ENCODE measurements at regions not wholly inside any gene's neighbourhood (a gene's known extent, or its start where the extent isn't known, plus 50 kb on each side); places are given as distances from the start of the nearest gene placed in this dataset.

DNA sequence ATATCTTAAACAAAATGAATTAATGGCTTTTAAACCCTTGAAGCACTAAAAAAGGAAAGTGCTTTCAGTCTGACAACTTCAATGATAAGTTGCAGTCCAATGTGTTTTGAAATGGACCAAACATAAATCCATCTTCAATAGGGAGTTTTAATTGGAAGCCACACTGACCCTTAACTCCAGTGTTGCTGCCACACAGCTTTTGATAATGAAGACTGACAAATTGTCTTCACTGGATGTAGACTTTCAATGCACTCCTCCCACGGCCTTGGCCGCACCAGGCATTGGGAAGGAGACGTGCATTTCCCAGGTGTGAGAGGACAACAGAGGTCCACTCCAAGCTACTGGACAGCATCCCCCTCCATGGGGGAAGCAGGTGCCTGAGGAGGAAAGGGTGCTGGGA lies 159.0 kb upstream of the NRP1 start:
- TF ChIP-seq, protein P1, sequence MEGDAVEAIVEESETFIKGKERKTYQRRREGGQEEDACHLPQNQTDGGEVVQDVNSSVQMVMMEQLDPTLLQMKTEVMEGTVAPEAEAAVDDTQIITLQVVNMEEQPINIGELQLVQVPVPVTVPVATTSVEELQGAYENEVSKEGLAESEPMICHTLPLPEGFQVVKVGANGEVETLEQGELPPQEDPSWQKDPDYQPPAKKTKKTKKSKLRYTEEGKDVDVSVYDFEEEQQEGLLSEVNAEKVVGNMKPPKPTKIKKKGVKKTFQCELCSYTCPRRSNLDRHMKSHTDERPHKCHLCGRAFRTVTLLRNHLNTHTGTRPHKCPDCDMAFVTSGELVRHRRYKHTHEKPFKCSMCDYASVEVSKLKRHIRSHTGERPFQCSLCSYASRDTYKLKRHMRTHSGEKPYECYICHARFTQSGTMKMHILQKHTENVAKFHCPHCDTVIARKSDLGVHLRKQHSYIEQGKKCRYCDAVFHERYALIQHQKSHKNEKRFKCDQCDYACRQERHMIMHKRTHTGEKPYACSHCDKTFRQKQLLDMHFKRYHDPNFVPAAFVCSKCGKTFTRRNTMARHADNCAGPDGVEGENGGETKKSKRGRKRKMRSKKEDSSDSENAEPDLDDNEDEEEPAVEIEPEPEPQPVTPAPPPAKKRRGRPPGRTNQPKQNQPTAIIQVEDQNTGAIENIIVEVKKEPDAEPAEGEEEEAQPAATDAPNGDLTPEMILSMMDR (IDR thresholded peaks at IDR 0.05; ENCODE audit: low read depth, low read length), result no peak
- in situ Hi-C loops (cut with HindIII; ENCODE audit: low sequenced_read_pairs), result no loop called here
- H3K4me3 ChIP-seq (ENCODE audit: low read depth, low read length), result no peak overlapping the region
- no peak for DNase-seq (ENCODE audit: low read depth, low spot score)

DNA sequence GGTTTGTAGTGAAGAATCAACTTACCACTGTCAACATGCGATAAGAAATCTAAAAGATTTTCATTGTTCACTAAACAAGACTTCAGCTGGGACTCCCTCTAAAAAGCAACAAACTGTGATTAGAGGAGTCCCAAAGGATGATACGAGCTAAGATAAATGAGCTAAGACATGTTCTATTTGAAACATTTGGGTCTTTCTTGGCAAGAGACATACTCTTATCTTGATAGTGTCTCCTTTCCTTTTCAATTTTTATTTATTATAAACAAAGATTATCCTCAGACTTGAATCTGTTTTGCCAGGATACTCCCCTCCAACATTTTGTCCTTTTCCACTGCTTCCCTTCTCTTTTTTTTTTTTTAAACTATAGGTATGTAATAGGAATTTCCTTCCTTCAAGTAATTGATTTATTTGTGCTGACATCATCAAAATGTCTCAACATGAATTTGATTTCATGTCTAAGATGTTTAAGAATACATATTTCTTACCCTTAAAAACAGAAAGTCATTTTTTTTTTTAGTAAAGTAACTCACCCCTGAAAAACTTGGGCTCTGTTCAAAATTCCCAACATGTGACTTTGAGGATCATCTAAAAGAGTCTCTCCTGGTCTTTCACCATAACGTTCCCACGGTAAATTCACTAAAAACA lies 158.4 kb upstream of the NRP1 start:
- TF ChIP-seq, protein P1 (IDR thresholded peaks at IDR 0.05; ENCODE audit: low read depth, low read length), result no peak
- H3K4me3 ChIP-seq (ENCODE audit: low read depth, low read length), result no peak overlapping the region
- DNase-seq (ENCODE audit: low read depth, low spot score), result no peak
- in situ Hi-C loops (cut with HindIII; ENCODE audit: low sequenced_read_pairs), result no loop called here

DNA sequence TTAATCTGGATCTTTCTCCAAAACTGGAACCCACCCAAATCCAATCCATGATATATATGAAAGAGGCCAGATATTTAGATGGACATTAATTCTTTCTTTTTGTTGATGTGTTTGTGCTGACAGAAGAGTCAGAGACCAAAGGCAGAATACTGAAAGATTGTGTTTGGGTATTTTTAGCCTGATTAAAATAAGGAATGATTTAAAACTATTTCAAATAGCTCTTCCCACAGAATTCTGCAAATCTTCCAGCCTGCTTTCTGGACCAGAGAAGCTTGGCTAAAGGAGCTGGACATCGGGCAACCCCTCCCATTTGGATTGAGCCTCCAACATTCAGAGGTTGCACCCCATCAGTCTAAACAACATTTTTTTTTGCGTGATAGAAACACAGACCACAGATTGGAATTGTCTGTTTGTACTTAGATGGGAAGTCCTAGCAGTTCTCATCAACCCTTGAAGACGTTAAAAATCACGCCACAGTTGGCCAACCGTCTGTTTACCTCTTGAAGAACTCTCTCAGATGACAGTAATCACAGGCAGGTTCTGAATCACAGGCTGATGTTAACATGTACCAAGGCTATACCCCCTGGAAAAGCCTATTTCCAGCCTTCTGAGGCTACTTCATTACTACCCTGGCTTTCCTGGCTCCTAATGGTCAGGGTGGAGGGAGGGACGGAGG lies 155.2 kb upstream of the NRP1 start:
- TF ChIP-seq, protein P1 (IDR thresholded peaks at IDR 0.05; ENCODE audit: low read depth, low read length), result no peak
- H3K4me3 ChIP-seq (ENCODE audit: low read depth, low read length), result no peak overlapping the region
- in situ Hi-C loops (cut with HindIII; ENCODE audit: low sequenced_read_pairs), result no loop called here
- DNase-seq (ENCODE audit: low read depth, low spot score), result no peak

DNA sequence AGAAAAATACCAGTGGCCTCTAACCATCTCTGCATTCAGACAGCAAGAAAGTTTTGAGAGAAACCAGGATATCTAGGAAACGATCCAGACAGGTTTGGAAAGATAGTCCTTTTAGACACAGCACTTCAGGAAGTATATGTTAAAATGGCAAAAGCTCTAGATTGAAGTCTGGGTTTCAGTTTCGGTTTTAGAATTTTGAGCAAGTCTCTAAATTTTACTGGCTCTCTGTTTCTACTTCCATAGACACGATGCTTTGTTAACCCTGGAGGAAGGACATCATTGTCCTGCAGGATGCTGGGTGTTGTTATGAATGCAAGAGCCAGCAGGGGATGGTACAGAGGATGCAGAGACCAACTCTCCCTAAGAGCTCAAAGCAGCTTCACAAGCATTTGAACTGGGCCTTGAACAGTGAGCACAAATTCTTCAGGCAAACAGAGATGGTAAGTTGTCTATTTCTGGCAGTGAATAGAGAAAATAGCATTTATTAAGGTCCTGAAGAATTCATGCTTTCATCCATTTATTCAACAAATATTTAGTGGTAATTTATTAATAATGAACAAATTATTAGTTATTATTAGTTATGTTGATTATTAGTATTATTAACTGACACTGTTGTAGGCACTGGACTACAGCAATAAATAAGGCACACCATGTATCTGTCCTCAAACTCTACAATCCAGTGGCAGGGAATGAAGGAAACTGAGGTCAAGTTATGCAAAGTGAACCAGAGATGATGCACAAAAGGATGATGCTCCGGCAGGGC lies 152.7 kb upstream of the NRP1 start:
- in situ Hi-C loops (cut with HindIII; ENCODE audit: low sequenced_read_pairs), result no loop called here
- no peak overlapping the region for H3K4me3 ChIP-seq (ENCODE audit: low read depth, low read length)

DNA sequence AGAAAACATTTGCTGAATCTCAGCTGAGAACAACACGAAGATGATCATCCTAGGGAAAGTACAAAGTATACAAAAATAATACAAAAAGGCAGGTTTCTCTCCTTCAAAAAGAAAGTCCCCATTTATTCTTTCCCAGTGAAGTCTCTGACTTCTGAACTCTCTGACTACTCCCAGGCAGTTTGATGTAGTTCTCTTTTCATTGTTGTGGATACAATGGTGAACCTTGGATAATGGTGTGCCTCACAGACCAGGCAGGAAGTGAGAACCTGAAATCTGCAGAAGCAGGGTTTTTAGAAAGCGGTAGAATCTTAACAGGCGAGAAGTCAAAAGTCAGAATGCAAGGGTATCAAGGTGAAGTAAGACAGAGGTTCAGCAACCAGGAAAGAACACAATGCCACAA lies 150.8 kb upstream of the NRP1 start:
- no peak overlapping the region for H3K4me3 ChIP-seq (ENCODE audit: low read depth, low read length)
- in situ Hi-C loops (cut with HindIII; ENCODE audit: low sequenced_read_pairs), result no loop called here
- TF ChIP-seq, protein P1 (IDR thresholded peaks at IDR 0.05; ENCODE audit: low read depth, low read length), result no peak
- no peak for DNase-seq (ENCODE audit: low read depth, low spot score)

More for the DNA sequence above, 152.7 kb upstream of the NRP1 start:
- TF ChIP-seq, protein P1 (IDR thresholded peaks at IDR 0.05; ENCODE audit: low read depth, low read length), result no peak
- DNase-seq (ENCODE audit: low read depth, low spot score), result peak; percentile 22

DNA sequence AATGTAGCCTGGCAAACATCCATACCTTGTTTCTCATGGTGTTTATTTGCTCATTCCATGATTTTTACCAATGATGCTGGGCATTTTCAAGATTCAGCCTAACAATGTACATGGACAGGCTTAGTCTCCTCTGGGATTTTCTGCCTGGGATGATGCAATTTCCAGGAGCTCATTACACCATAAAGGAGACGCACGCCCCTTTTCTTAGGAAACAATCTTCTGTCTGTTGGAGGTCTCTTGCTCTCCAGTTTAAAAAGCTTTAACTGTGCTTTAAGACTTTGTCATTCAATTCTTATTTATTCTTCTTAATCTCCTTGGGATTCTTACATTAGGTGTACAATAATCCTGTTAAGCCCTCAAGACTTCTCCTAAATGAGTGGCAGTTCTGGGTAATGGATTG lies 150.3 kb upstream of the NRP1 start:
- no peak overlapping the region for H3K4me3 ChIP-seq (ENCODE audit: low read depth, low read length)
- TF ChIP-seq, protein P1 (IDR thresholded peaks at IDR 0.05; ENCODE audit: low read depth, low read length), result no peak
- in situ Hi-C loops (cut with HindIII; ENCODE audit: low sequenced_read_pairs), result no loop called here
- DNase-seq (ENCODE audit: low read depth, low spot score), result peak; percentile 35

Measured in astrocyte of the spinal cord (primary cell).